ENCODE measurements at regions not wholly inside any gene's neighbourhood (a gene's known extent, or its start where the extent isn't known, plus 50 kb on each side); places are given as distances from the start of the nearest gene placed in this dataset.
A peak's percentile ranks its signal among the peaks of the same experiment; 100 is the strongest.

GRCh38 chr9:80400624-80401230 lies 829.0 kb downstream of the TLE4 start:
- Histone ChIP-seq H3K27ac (ENCODE audit: insufficient read length, low read depth, low read length) (no peak overlapping the region), H2AK5ac (ENCODE audit: insufficient read length, low read length) (no peak overlapping the region), H3K18ac (ENCODE audit: insufficient read length, low read depth, low read length) (no peak overlapping the region), H3K23me2 (ENCODE audit: insufficient read length, low read depth, low read length, poor library complexity, severe bottlenecking) (no peaks in the 10 kb centered on the region), H3K9me3 (ENCODE audit: control insufficient read depth, low read depth, low read length) (peaks cover 5% of the 10 kb centered on the region), H3K4me2 (ENCODE audit: insufficient read depth, insufficient read length, low read length) (peak overlapping the region; percentile 4), H3K56ac (ENCODE audit: insufficient read length, low read depth, low read length) (no peak overlapping the region), H2BK120ac (ENCODE audit: low read depth, low read length, poor library complexity, severe bottlenecking) (no peak overlapping the region), H3K14ac (ENCODE audit: insufficient read depth, low read length) (no peak overlapping the region), H4K5ac (ENCODE audit: insufficient read length, low read depth, low read length) (no peak overlapping the region), H3K4me1 (ENCODE audit: insufficient read depth, low read length) (peaks cover 2% of the 10 kb centered on the region; the same call in 1 of the 2 replicates), H3K23ac (ENCODE audit: insufficient read length, low read depth, low read length) (no peak overlapping the region), H2BK5ac (ENCODE audit: insufficient read length, low read length) (no peak overlapping the region), H3K27me3 (ENCODE audit: insufficient read depth, low read length) (no peaks in the 10 kb centered on the region), H4K91ac (ENCODE audit: insufficient read length, low read depth, low read length) (no peak overlapping the region), H3K9ac (ENCODE audit: extremely low read depth, insufficient read length, low read length) (no peak overlapping the region), H3K4ac (ENCODE audit: low read depth, low read length) (no peak overlapping the region; the same call in 1 of the 2 replicates), H3K79me2 (ENCODE audit: insufficient read depth, low read length) (no peaks in the 10 kb centered on the region), H2BK20ac (ENCODE audit: low read depth, low read length, poor library complexity, severe bottlenecking) (no peak overlapping the region), H3K79me1 (ENCODE audit: insufficient read depth, low read depth, low read length, poor library complexity, severe bottlenecking) (no peaks in the 10 kb centered on the region), H4K8ac (replicated peaks; ENCODE audit: insufficient read length, low read depth, low read length) (no peak overlapping the region), H4K20me1 (ENCODE audit: control insufficient read depth, insufficient read depth, insufficient read length) (no peaks in the 10 kb centered on the region), H2BK12ac (ENCODE audit: insufficient read length, low read depth, low read length) (no peak overlapping the region), H2AFZ (ENCODE audit: low read length) (no peak overlapping the region), H3T11ph (ENCODE audit: low read length) (no peak overlapping the region), H2BK15ac (ENCODE audit: low read depth, low read length) (no peak overlapping the region)
- H3K27me3 Mint-ChIP-seq (ENCODE audit: low read depth): no peaks in the 10 kb centered on the region
- no peak overlapping the region for H3K4me3 Mint-ChIP-seq
- peaks cover 32 to 33% of the 10 kb centered on the region in 2 experiments for H3K4me1 Mint-ChIP-seq
- DNase-seq: no peak
- WGBS (ENCODE audit: extremely low coverage, insufficient read length, low lambda C conversion rate): no CpG with 5 or more reads among the region's 3 CpGs
- peaks cover 9 to 13% of the 10 kb centered on the region in 2 experiments for H3K9me3 Mint-ChIP-seq
- H3K36me3 Mint-ChIP-seq (ENCODE audit: insufficient read depth in 1 of 3, low read depth in 3 of 3): peaks cover 6 to 17% (median 11%) of the 10 kb centered on the region in 3 experiments
- peak overlapping the region; percentile 85 to 95 (median 93); a peak in 6 of 7 replicates for H3K27ac Mint-ChIP-seq
- no peak for TF ChIP-seq CTCF (conservative IDR thresholded peaks at IDR 0.05)

Data from H9 (cell line).